Erythroblast (primary cell): ENCODE measurements at regions not wholly inside any gene's neighbourhood (a gene's known extent, or its start where the extent isn't known, plus 50 kb on each side); places are given as distances from the start of the nearest gene placed in this dataset.

Experiments used
- GATA1 ChIP-seq: IDR thresholded peaks from 2 replicates; pipeline ENCODE4 v1.6.1; 2011; ENCODE audit warnings: low read depth, mild to moderate bottlenecking, control low read depth, low read length, moderate library complexity
- POLR2A ChIP-seq: IDR thresholded peaks from 2 replicates; pipeline ENCODE4 v1.6.1; 2011; ENCODE audit warnings: mild to moderate bottlenecking, low read length

- TF ChIP-seq POLR2A (no peak), GATA1 (no peak)
Observed at GRCh38 chr18:38023871-38024270, 458.3 kb upstream of the CELF4 start.
